NCI-H82 treated with DMSO at 0.1 percent for 48 hours (cell line): ENCODE measurements at regions not wholly inside any gene's neighbourhood (a gene's known extent, or its start where the extent isn't known, plus 50 kb on each side); places are given as distances from the start of the nearest gene placed in this dataset.

Experiments used
- DNase-seq: peaks from one replicate; lab custom pipeline; 2025; ENCODE audit not compliant: unreplicated experiment; lab: John Stamatoyannopoulos, UW

DNA sequence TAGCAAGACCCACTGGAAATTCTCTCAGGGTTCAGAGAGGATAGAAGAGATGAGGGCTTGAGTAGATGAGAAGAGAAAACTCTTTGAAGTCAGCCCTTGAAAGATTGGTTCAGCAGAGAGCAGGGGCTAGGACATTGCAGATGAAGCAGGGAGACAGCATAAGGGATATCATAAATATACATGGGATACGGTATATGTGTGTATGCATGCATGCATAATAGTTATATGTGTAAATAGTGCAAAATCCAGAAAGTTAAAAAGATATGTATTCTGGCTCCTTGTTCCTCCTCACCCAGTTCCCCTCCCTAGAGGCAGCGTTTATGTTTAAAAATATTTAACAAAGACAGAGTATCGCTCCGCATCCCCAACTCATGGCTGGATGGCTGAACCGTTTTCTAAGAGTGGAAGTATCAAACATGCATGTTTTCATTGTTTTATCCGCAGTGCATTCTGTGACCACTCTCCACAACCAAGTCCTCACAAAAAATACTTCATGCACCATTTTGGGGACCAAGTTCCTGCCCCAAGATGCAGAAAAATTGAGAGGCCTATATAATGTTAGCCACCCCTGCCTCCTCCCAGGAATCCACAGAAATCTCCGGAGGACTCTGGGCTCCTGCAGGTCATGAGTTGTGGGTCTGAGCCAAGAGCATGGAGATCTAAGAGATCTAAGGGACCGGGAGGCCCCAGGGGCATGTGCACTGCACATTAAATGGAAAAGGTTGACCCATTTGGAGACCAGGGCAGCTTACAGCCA lies 119.5 kb downstream of the MTX3 start:
- no peak for DNase-seq

DNA sequence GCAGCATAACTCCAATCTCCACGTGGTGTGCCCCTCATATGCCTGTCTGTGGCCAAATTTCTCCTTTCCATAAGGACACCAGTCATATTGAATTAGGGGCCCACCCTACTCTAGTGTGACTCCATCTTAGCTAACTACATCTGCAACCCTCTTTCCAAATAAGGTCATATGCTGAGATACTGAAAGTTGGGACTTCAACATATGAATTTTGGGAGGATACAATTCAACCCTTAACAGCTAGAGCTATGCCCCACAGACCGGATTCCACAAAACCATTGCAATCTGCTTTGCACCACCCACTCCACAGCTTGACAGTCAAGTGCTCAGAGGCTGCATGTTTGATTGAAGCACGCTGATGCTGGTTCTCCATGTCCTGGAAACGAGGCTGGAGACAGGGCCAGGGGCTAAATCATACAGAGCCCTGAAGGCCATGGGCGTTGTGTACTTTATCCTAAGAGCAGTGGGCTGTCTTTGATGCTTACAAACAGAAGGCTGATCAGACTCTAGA lies 122.8 kb downstream of the MTX3 start:
- DNase-seq = no peak

GRCh38 chr5:79865579-79865978 lies 125.5 kb downstream of the MTX3 start:
- DNase-seq = no peak

DNA sequence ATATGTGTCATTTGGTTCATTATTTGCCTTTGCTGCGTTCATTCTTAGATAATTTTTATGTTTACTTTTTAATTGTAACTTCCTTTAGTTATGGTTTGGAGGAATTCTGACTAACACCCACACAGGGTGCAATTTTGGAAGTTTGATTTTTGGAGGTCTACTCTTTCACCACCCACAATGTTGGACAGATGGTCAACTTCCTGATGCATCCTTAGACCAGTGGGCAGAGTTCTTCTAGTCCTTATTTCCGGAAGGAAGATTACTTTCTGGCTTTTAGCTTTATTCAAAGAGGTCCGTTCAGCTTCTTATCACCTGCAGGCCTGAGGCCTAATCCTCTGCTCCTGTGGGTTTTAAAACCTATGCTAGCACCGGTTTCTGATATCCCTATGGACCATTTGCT lies 126.7 kb downstream of the MTX3 start:
- no peak for DNase-seq

- no peak for DNase-seq
Measured at GRCh38 chr5:79859588-79859987, 131.5 kb downstream of the MTX3 start.

GRCh38 chr5:79858410-79858723 lies 132.7 kb downstream of the MTX3 start:
- no peak for DNase-seq

GRCh38 chr5:79857714-79858409 lies 133.2 kb downstream of the MTX3 start:
- DNase-seq = peak; percentile 16

- no peak for DNase-seq
Measured at GRCh38 chr5:79856456-79857055, 134.5 kb downstream of the MTX3 start.

GRCh38 chr5:79853676-79854418 lies 137.2 kb downstream of the MTX3 start:
- DNase-seq = no peak

DNA sequence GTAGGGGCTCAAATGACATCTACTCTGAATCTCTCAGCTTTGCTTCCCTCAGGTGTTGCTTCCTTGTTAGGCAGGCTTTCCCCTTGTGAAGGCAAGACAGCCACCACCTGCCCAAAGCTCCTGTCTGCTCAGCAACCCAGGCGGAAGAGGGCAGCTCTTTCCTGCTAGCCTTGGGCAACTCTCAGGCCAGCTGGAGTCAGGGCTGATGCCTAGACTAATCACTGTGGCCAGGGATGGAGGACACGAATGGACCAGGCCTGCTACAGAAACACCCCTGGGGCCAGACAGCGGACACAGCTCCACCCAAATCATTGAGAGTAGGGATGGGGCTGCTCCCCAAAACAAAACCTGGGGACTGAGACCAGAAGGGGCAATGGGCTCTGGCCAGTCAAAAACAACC lies 138.0 kb downstream of the MTX3 start:
- DNase-seq = no peak

DNA sequence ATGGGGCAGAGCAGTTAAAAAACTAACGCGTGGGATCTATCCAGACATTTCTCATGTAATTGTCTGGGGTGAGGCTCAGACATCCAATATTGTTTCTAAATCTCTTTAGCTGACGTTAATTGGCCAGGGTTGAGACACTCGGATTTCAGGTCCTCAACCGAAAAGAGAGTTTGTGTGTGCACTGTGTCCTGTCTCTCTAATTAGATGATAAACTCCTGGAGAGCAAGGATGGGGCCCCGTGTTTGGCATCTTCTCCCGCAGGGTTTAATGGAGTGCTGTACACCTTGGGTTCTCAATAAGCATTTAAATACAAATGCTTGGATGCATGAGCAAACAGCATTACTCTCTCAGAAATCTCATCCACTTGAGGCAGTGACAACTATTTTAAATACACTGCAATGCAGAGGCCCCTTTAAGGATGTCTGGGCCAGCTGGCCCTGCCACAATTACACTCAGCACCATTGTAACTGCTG lies 139.6 kb downstream of the MTX3 start:
- peak; percentile 52 for DNase-seq

- DNase-seq = no peak
Measured at GRCh38 chr5:79850941-79851340, 140.1 kb downstream of the MTX3 start.

DNA sequence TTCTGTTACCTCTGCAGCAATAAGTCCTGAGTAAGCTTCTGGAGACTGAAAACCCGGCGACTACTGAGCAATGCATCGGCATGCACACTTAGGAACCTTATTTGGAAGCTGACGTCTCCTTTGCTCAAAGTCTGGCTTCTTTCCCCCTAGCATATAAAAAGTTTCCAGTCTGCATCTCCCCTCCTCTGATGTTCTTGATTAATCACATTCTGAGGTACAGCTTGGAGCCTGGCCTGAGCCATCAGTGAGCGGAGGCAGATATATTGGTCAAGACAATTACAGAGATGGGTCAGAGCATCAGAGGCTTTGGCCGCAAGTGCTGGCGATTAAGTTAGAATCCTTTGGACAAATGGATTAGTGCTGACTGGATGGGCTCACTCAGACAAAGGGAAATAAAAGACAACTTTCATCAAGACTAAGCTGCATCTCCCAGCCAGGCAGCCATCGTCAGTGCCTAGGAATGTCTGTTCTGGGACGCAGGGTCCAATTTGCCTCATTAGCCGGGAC lies 140.7 kb downstream of the MTX3 start:
- DNase-seq = peak; percentile 54

GRCh38 chr5:79849486-79850315 lies 141.4 kb downstream of the MTX3 start:
- DNase-seq = no peak
